Stimulated activated naive B cell treated with anti-CD40 and anti-IgM and Interleukin-4, amounts not matched to agents 10 μg/mL and 1 μg/mL and 100 μg/mL, for 72 hours (primary cell): ENCODE measurements at regions not wholly inside any gene's neighbourhood (a gene's known extent, or its start where the extent isn't known, plus 50 kb on each side); places are given as distances from the start of the nearest gene placed in this dataset.
"Not testable (repeated sequence)": the region's sequence is repeated elsewhere in the genome, so short reads cannot be mapped to it uniquely, and the experiment has no call there.

ENCODE experiments used
- ATAC-seq, 2 donors: fragments of 150-1000 bp; cut with Tn5 transposase; replicated peaks; 2 replicates each; pipeline ENCODE4 v1.10.0; 2021; ENCODE audit warnings: moderate library complexity in 1 of 2
- DNase-seq: peaks from one replicate; pipeline ENCODE4 v3.0.0; 2021
- H3K27ac Mint-ChIP-seq: one replicate; pipeline ENCODE4 v1.8.0; 2022; ENCODE audit warnings: mild to moderate bottlenecking, mixed read lengths
- H3K27me3 Mint-ChIP-seq, 2 donors: one replicate each; pipeline ENCODE4 v1.8.0; 2022; ENCODE audit warnings: mixed read lengths in 2 of 2
- H3K36me3 Mint-ChIP-seq, 2 donors: one replicate each; pipeline ENCODE4 v1.8.0; 2022; ENCODE audit warnings: mixed read lengths in 2 of 2, mild to moderate bottlenecking in 1 of 2
- H3K4me1 Mint-ChIP-seq, 2 donors: one replicate each; pipeline ENCODE4 v1.8.0; 2022; ENCODE audit warnings: mixed read lengths in 2 of 2, mild to moderate bottlenecking in 1 of 2
- H3K4me3 Mint-ChIP-seq, 2 donors: one replicate each; pipeline ENCODE4 v1.8.0; 2022; ENCODE audit warnings: mild to moderate bottlenecking in 2 of 2, mixed read lengths in 2 of 2, moderate library complexity in 1 of 2
- H3K9me3 Mint-ChIP-seq, 2 donors: one replicate each; pipeline ENCODE4 v1.8.0; 2022; ENCODE audit warnings: mixed read lengths in 2 of 2, mild to moderate bottlenecking in 1 of 2

- Mint-ChIP-seq H3K36me3 (no peaks in the 10 kb centered on the region), H3K27me3 (peaks cover 33% of the 10 kb centered on the region in 2 donors), H3K27ac (no peak overlapping the region), H3K4me3 (no peak overlapping the region), H3K9me3 (peaks cover 0 to 5% of the 10 kb centered on the region in 2 donors), H3K4me1 (no peaks in the 10 kb centered on the region)
- ATAC-seq: no peak
- no peak for DNase-seq
Measured at GRCh38 chr20:58045579-58045978, 182.9 kb downstream of the ANKRD60 start.

DNA sequence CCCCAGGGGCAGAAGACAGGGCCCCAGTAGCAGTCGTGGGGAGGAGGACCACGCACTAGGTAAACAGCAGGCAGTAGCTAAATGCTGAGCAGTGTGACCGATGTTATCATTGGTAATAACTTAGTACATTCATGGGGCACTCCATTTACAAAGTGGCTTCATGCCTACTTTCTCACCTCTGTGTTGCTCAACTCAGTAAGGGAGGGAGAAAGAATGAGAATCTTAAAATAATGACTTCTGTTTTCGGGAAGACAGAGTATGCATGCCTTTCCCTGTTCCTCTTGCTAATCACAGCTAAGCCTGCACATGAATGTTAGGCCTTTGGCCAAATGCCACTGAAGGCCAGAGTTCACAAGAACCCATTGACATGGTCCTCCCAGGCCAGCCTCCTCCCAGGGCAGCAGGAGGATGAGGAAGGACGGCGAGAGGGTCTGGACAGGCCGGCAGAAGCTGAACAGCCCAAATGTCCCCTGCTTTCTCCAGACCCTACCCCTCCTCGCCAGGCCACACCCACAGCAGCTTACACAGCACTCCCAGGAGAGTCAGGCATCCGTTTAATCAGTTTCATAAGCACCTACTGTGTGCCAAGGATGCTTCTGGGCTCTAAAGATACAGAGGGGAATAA lies 183.4 kb downstream of the ANKRD60 start:
- no peak overlapping the region for H3K27ac Mint-ChIP-seq
- H3K4me3 Mint-ChIP-seq: no peak overlapping the region
- ATAC-seq (no peak), DNase-seq (no peak)
- H3K9me3 Mint-ChIP-seq: no peaks in the 10 kb centered on the region
- no peaks in the 10 kb centered on the region for H3K36me3 Mint-ChIP-seq
- H3K4me1 Mint-ChIP-seq: no peaks in the 10 kb centered on the region
- H3K27me3 Mint-ChIP-seq: peaks cover 33 to 36% of the 10 kb centered on the region in 2 donors

GRCh38 chr20:58044286-58044685 lies 184.2 kb downstream of the ANKRD60 start:
- Mint-ChIP-seq H3K27me3 (peaks cover 35 to 39% of the 10 kb centered on the region in 2 donors), H3K4me3 (no peak overlapping the region), H3K36me3 (no peaks in the 10 kb centered on the region), H3K9me3 (no peaks in the 10 kb centered on the region), H3K27ac (no peak overlapping the region), H3K4me1 (no peaks in the 10 kb centered on the region)
- ATAC-seq (no peak), DNase-seq (no peak)

DNA sequence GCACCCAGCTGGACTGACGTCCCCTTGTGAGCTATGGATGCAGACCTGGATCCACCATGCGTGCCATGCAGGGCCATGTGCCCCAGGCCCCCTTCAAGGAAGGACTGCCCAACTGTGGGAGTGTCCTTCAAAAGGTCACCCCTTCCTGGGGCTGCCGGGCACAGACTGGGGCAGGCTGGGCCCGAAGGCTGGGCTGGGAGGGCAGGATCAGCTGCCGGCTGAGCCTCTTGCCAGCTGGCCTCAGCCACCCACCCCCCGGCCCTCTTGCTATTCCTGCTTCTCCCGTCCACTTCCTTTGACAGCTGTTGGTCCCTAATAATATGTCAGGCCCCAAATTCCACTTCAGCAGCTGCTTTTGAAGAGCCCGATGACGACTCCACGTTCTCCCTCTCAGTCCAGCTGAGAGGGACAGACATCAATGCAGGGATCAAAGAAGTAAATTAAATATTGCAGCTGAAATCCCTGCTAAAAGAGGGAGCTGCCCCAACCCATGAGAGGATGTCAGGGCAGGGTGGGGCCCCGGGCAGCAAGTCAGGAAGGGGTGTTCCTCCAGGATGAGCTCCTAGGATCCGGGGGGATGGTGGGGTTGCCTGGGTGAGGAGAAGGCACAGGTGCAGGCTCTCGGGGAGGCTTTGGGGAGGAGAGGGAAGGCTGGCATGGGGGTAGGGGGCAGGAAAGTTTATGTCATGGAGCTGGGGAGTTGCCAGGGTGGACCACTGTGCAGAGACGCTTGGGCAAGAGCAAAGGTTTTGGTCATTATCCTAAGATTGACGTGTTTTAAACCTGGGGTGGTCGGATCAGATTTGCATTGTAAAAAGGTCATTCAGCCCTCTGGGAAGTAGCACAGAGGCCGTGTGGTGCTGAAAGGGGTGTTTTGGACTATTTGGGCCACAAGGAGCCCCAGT lies 185.0 kb downstream of the ANKRD60 start:
- H3K27ac Mint-ChIP-seq: peak overlapping the region; percentile 71
- DNase-seq (no peak), ATAC-seq (no peak)
- no peak overlapping the region for H3K4me3 Mint-ChIP-seq
- peaks cover 32 to 41% of the 10 kb centered on the region in 2 donors for H3K27me3 Mint-ChIP-seq
- no peaks in the 10 kb centered on the region for H3K9me3 Mint-ChIP-seq
- no peaks in the 10 kb centered on the region for H3K4me1 Mint-ChIP-seq
- H3K36me3 Mint-ChIP-seq: no peaks in the 10 kb centered on the region

- Mint-ChIP-seq H3K9me3 (no peaks in the 10 kb centered on the region), H3K4me1 (peaks cover 0 to 2% of the 10 kb centered on the region in 2 donors), H3K27ac (no peak overlapping the region), H3K4me3 (no peak overlapping the region), H3K27me3 (peaks cover 36 to 47% of the 10 kb centered on the region in 2 donors), H3K36me3 (no peaks in the 10 kb centered on the region)
- DNase-seq (no peak), ATAC-seq (no peak)
Measured at GRCh38 chr20:58042591-58042990, 185.9 kb downstream of the ANKRD60 start.

GRCh38 chr20:58040447-58041290 lies 187.8 kb downstream of the ANKRD60 start:
- H3K27me3 Mint-ChIP-seq: peaks cover 42 to 43% of the 10 kb centered on the region in 2 donors
- no peak overlapping the region for H3K27ac Mint-ChIP-seq
- DNase-seq (no peak), ATAC-seq (no peak)
- no peaks in the 10 kb centered on the region for H3K9me3 Mint-ChIP-seq
- H3K4me1 Mint-ChIP-seq: peaks cover 0 to 2% of the 10 kb centered on the region in 2 donors
- no peaks in the 10 kb centered on the region for H3K36me3 Mint-ChIP-seq
- no peak overlapping the region for H3K4me3 Mint-ChIP-seq

DNA sequence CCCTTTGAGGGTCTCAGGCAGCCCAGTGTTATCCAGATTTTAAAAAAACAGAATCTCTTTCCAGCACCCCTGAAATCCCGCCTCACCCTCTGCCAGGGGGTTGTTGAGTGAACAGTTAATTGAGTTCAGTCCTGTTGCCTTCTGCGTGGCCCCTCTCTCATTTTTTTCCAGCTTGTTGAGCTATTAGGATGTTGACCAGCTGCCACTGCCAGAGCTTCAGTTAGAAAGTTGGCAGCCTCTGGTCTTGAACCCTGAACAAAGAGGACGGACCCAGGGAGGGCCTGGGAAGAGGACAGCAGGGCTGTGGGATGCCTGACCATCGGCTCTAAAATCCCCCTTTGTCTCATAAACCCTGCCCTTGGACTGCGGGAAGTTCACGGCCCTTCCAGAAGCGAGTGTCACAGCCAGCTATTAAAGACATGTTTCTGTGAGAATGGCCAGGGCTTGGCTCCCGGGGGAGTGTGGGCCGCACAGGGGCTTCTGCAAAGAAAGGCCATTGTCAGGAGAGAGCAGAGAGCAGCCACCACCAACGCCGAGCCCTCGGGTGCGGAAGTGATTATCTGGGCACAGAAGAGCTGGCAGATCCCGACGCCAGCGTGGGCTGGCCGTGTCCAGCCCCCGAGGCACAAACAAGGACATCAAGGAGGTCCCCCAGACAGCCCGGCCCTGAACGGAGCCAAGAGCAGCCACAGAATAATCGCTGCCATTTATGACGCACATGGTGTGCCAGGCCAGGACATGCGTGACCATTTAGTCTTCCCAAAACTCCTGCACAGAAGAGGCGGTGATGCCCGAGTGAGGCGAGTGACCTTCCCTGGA lies 189.0 kb downstream of the ANKRD60 start:
- no peak overlapping the region for H3K4me3 Mint-ChIP-seq
- DNase-seq: no peak

GRCh38 chr20:58038123-58038654 lies 190.3 kb downstream of the ANKRD60 start:
- no peak overlapping the region for H3K4me3 Mint-ChIP-seq
- ATAC-seq: peak in 1 of 2 donors; percentile 41
- H3K4me1 Mint-ChIP-seq: peaks cover 0 to 2% of the 10 kb centered on the region in 2 donors
- H3K9me3 Mint-ChIP-seq: peaks cover 0 to under 1% of the 10 kb centered on the region in 2 donors
- H3K27me3 Mint-ChIP-seq: peaks cover 36 to 44% of the 10 kb centered on the region in 2 donors
- H3K36me3 Mint-ChIP-seq: no peaks in the 10 kb centered on the region
- DNase-seq: no peak
- no peak overlapping the region for H3K27ac Mint-ChIP-seq

More for the DNA sequence above, 189.0 kb downstream of the ANKRD60 start:
- no peak for ATAC-seq
- peaks cover 42 to 43% of the 10 kb centered on the region in 2 donors for H3K27me3 Mint-ChIP-seq
- H3K4me1 Mint-ChIP-seq: peaks cover 0 to 2% of the 10 kb centered on the region in 2 donors
- no peaks in the 10 kb centered on the region for H3K36me3 Mint-ChIP-seq
- H3K27ac Mint-ChIP-seq: no peak overlapping the region
- no peaks in the 10 kb centered on the region for H3K9me3 Mint-ChIP-seq

GRCh38 chr20:58037631-58038030 lies 190.8 kb downstream of the ANKRD60 start:
- DNase-seq (no peak), ATAC-seq (no peak)
- H3K9me3 Mint-ChIP-seq: peaks cover 0 to 2% of the 10 kb centered on the region in 2 donors
- no peak overlapping the region for H3K27ac Mint-ChIP-seq
- H3K4me1 Mint-ChIP-seq: peaks cover 0 to 2% of the 10 kb centered on the region in 2 donors
- peaks cover 37 to 50% of the 10 kb centered on the region in 2 donors for H3K27me3 Mint-ChIP-seq
- no peaks in the 10 kb centered on the region for H3K36me3 Mint-ChIP-seq
- H3K4me3 Mint-ChIP-seq: no peak overlapping the region

DNA sequence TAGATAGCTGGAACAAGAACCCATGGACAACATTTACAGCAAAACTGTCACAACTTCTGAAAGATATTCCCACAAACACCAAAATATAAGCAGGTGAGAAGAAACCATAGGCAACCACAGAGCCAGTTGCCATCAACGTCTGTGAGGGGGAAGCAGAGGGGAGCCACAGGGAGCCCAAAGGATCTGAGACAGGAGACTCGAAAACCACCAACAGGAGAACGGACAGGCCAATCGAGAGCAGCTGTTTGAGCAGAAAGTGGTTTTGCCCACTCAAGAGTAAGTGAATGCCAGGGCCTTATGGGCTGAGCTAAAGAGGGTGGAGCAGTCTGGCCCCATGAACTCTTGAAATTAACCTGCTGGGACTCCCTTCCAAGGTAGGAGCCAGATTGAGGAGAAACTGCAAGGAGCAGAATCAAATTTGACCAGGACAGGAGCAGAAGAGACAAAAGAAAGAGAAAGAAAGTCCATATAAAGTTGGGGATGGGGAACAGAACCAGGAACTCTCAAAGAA lies 195.4 kb downstream of the ANKRD60 start:
- Mint-ChIP-seq H3K9me3 (peaks cover 0 to 2% of the 10 kb centered on the region in 2 donors), H3K27me3 (peaks cover 34 to 52% of the 10 kb centered on the region in 2 donors), H3K4me3 (no peak overlapping the region), H3K36me3 (no peaks in the 10 kb centered on the region), H3K4me1 (peaks cover 0 to 2% of the 10 kb centered on the region in 2 donors), H3K27ac (no peak overlapping the region)
- no peak for ATAC-seq
- no peak for DNase-seq

DNA sequence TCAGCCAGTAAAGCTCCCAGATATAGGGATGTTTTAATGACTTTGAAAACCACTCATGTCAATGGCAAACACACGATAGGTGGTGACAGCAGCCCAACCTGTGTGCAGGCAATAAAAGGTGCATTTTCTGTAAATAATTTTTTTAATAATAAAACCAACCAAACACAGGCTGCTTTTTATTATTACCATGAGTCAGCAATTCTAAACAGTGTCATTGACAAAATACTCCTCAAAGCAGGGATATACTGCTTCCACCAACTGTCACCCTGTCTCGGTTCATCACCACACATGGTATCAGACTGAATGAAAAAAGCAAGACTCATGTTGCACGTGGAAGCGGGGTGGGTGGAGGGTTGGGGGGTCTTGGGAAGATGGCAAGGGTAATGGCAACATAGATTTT lies 195.9 kb downstream of the ANKRD60 start:
- H3K36me3 Mint-ChIP-seq: no peaks in the 10 kb centered on the region
- H3K27ac Mint-ChIP-seq: no peak overlapping the region
- DNase-seq (no peak), ATAC-seq (no peak)
- peaks cover 0 to 2% of the 10 kb centered on the region in 2 donors for H3K9me3 Mint-ChIP-seq
- H3K4me1 Mint-ChIP-seq: no peaks in the 10 kb centered on the region
- H3K4me3 Mint-ChIP-seq: no peak overlapping the region
- peaks cover 31 to 51% of the 10 kb centered on the region in 2 donors for H3K27me3 Mint-ChIP-seq

DNA sequence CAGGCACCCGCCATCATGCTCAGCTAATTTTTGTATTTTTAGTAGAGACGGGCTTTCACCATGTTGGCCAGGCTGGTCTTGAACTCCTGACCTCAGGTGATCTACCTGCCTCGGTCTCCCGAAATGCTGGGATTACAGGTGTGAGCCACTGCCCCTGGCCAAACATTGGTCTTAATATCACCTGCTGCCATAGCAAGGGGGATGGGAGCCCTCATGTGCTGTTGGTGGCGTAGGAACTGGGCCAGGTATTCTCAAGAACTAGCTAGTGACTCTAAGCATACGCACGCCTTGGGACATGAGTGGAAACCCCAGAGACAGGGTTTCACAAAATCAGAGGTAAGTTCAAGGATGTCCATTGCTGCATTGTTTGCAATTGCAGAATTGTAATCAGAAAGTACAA lies 197.1 kb downstream of the ANKRD60 start:
- not testable (repeated sequence) for H3K4me1 Mint-ChIP-seq, H3K36me3 Mint-ChIP-seq, H3K9me3 Mint-ChIP-seq, ATAC-seq, DNase-seq, H3K4me3 Mint-ChIP-seq, H3K27ac Mint-ChIP-seq
- peaks cover 35 to 47% of the 10 kb centered on the region in 2 donors for H3K27me3 Mint-ChIP-seq

GRCh38 chr20:58028123-58028522 lies 200.3 kb downstream of the ANKRD60 start:
- peaks cover 0 to under 1% of the 10 kb centered on the region in 2 donors for H3K9me3 Mint-ChIP-seq
- H3K4me3 Mint-ChIP-seq: no peak overlapping the region
- no peaks in the 10 kb centered on the region for H3K4me1 Mint-ChIP-seq
- no peak overlapping the region for H3K27ac Mint-ChIP-seq
- no peak for ATAC-seq
- H3K36me3 Mint-ChIP-seq: no peaks in the 10 kb centered on the region
- peaks cover 39 to 40% of the 10 kb centered on the region in 2 donors for H3K27me3 Mint-ChIP-seq
- DNase-seq: no peak
